Gastrocnemius medialis (tissue), 4 donors: ENCODE measurements at regions not wholly inside any gene's neighbourhood (a gene's known extent, or its start where the extent isn't known, plus 50 kb on each side); places are given as distances from the start of the nearest gene placed in this dataset.
A peak's percentile ranks its signal among the peaks of the same experiment; 100 is the strongest.

Source experiments
- ATAC-seq, 2 donors: fragments of 150-250 bp; one replicate each; pipeline ENCODE4 v1.9.1; 2016
- DNase-seq, 2 donors: peaks; one replicate each; pipeline ENCODE4 v3.0.0-alpha.2; 2019
- H3K27ac ChIP-seq, 4 donors: fragments of 200-600 bp; sonication (generic); 1 replicate in 1 of 4; 2 replicates in 3 of 4; pipeline ENCODE4 v1.5.1; 2016 to 2018; ENCODE audit warnings: mild to moderate bottlenecking in 2 of 4, moderate library complexity in 1 of 4
- H3K27me3 ChIP-seq, 3 donors: fragments of 200-600 bp; sonication (generic) in 2 of 3; 1 replicate in 1 of 3; 2 replicates in 2 of 3; pipeline versions ENCODE4 v1.5.1 to v1.6.0; 2016 to 2019; ENCODE audit warnings: mild to moderate bottlenecking in 1 of 3, moderate library complexity in 1 of 3
- H3K36me3 ChIP-seq, 2 donors: fragments of 200-600 bp; sonication (generic) in 1 of 2; one replicate each; pipeline ENCODE4 v1.5.1; 2017 to 2018
- H3K4me1 ChIP-seq, 2 donors: fragments of 200-600 bp; sonication (generic) in 1 of 2; one replicate each; pipeline ENCODE4 v1.5.1; 2016 to 2017; ENCODE audit warnings: mild to moderate bottlenecking in 2 of 2
- H3K4me3 ChIP-seq, 4 donors: fragments of 200-600 bp; sonication (generic) in 3 of 4; 1 replicate in 1 of 4; 2 replicates in 3 of 4; pipeline ENCODE4 v1.5.1; 2016 to 2019; ENCODE audit warnings: mild to moderate bottlenecking in 2 of 4
- H3K9me3 ChIP-seq, 3 donors: fragments of 200-600 bp; sonication (generic) in 2 of 3; 1 replicate in 1 of 3; 2 replicates in 2 of 3; pipeline ENCODE4 v1.5.1; 2016 to 2019
- CTCF ChIP-seq, 5 experiments: fragments of 450-650 bp in 3 of 5; fragments of 200-600 bp in 2 of 5; sonication (generic) in 2 of 5; IDR thresholded peaks in 4 of 5; conservative IDR thresholded peaks in 1 of 5; 1 replicate in 4 of 5; 2 replicates in 1 of 5; pipeline ENCODE4 v1.5.1; 2016 to 2019; ENCODE audit warnings: antibody characterized with exemption in 5 of 5, mild to moderate bottlenecking in 3 of 5, moderate library complexity in 3 of 5
- POLR2A ChIP-seq, 2 donors: fragments of 450-650 bp; IDR thresholded peaks; one replicate each; pipeline ENCODE4 v1.6.1; 2017; ENCODE audit warnings: antibody characterized with exemption in 2 of 2, mild to moderate bottlenecking in 2 of 2, moderate library complexity in 2 of 2
- in situ Hi-C, 4 donors: fragments of 200-750 bp; cut with MboI; loops; one replicate each; pipeline versions ENCODE4 v1.15.0 to v1.8.0; 2017; ENCODE audit warnings: low sequenced_read_pairs in 4 of 4
- intact Hi-C: fragments of 100-400 bp; cut with DNase I; formaldehyde crosslinking; loops from one replicate; pipeline ENCODE4 v1.15.1; 2023; ENCODE audit warnings: low total_unique reads

GRCh38 chr20:19964289-19965265 lies 52.6 kb upstream of the NAA20 start:
- Histone ChIP-seq H3K27ac (peak overlapping the region; percentile 71 to 83 (median 82)), H3K27me3 (no peaks in the 10 kb centered on the region), H3K36me3 (peaks cover 0 to 41% of the 10 kb centered on the region in 2 donors), H3K4me1 (peaks cover 17 to 22% of the 10 kb centered on the region in 2 donors), H3K4me3 (no peak overlapping the region), H3K9me3 (no peaks in the 10 kb centered on the region)
- TF ChIP-seq POLR2A (IDR thresholded peaks at IDR 0.05) (peak in 1 of 2 donors; percentile 37), CTCF (IDR thresholded peaks at IDR 0.05 in 4 of 5, conservative IDR thresholded peaks at IDR 0.05 in 1 of 5) (no peak)
- in situ Hi-C loops (no loop called here), intact Hi-C loops (no loop called here)
- peak; percentile 80 to 90 for DNase-seq
- peak; percentile 94 to 97 for ATAC-seq

GRCh38 chr20:19966840-19967239 lies 50.3 kb upstream of the NAA20 start:
- Histone ChIP-seq H3K4me3 (no peak overlapping the region), H3K36me3 (peaks cover 0 to 22% of the 10 kb centered on the region in 2 donors), H3K27ac (peak overlapping the region in 2 of 4 donors; percentile 4 to 82), H3K9me3 (no peaks in the 10 kb centered on the region), H3K27me3 (no peaks in the 10 kb centered on the region), H3K4me1 (peaks cover 17 to 22% of the 10 kb centered on the region in 2 donors)
- DNase-seq (no peak), ATAC-seq (no peak)
- in situ Hi-C loops (no loop called here), intact Hi-C loops (no loop called here)
- TF ChIP-seq CTCF (IDR thresholded peaks at IDR 0.05 in 4 of 5, conservative IDR thresholded peaks at IDR 0.05 in 1 of 5) = no peak
- no peak for TF ChIP-seq POLR2A (IDR thresholded peaks at IDR 0.05)
